Peyer's patch (tissue), 4 donors: ENCODE measurements at regions not wholly inside any gene's neighbourhood (a gene's known extent, or its start where the extent isn't known, plus 50 kb on each side); places are given as distances from the start of the nearest gene placed in this dataset.

Experiments
- DNase-seq, 3 donors: peaks; one replicate each; pipeline ENCODE4 v3.0.0-alpha.2; 2017 to 2019
- H3K27ac ChIP-seq, 4 donors: fragments of 200-600 bp; sonication (generic); one replicate each; pipeline ENCODE4 v1.5.1; 2016 to 2019
- H3K27me3 ChIP-seq, 2 donors: fragments of 200-600 bp; sonication (generic); one replicate each; pipeline ENCODE4 v1.5.1; 2019
- H3K36me3 ChIP-seq, 3 donors: fragments of 200-600 bp; sonication (generic); one replicate each; pipeline ENCODE4 v1.5.1; 2016 to 2019
- H3K4me1 ChIP-seq, 4 donors: fragments of 200-600 bp; sonication (generic); one replicate each; pipeline ENCODE4 v1.5.1; 2016 to 2019
- H3K4me3 ChIP-seq, 4 donors: fragments of 200-600 bp; sonication (generic); 1 replicate in 3 of 4; 2 replicates in 1 of 4; pipeline ENCODE4 v1.5.1; 2016 to 2019; ENCODE audit warnings: mild to moderate bottlenecking in 1 of 4
- H3K9me3 ChIP-seq, 4 donors: fragments of 200-600 bp; sonication (generic); one replicate each; pipeline ENCODE4 v1.5.1; 2016 to 2019; ENCODE audit warnings: mild to moderate bottlenecking in 1 of 4
- POLR2A ChIP-seq, 2 donors: fragments of 450-650 bp; IDR thresholded peaks; one replicate each; pipeline ENCODE4 v1.5.1; 2017; ENCODE audit warnings: antibody characterized with exemption in 2 of 2, mild to moderate bottlenecking in 2 of 2, moderate library complexity in 2 of 2
- TF ChIP-seq, protein P1 (sequence below), 6 experiments: fragments of 450-650 bp in 4 of 6; fragments of 200-600 bp in 2 of 6; sonication (generic) in 1 of 6; IDR thresholded peaks; one replicate each; pipeline ENCODE4 v1.5.1; 2017 to 2019; ENCODE audit warnings: antibody characterized with exemption in 6 of 6, mild to moderate bottlenecking in 3 of 6, moderate library complexity in 1 of 6

DNA sequence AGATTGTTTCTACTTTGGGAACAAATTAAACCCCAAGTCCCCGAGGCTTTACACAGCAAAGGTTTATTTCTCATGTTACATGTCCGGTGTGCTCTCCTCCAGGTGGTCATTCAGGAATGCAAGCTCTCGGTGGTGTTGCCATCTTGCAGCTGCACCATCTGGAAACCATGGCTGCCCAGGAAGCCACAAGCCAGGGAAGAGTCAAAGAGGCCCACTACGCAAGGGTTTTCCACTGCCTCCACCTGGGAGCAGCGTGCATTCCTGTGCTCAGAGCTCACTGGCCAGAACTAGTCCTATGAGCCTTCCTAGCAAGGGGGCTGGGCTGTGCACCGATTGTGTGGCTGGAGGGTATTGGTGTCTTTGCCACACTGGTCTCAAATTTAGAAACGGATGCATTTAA, 128.8 kb upstream of the FOXF1 start:
- H3K36me3 ChIP-seq: no peaks in the 10 kb centered on the region
- no peaks in the 10 kb centered on the region for H3K27me3 ChIP-seq
- no peak overlapping the region for H3K27ac ChIP-seq
- DNase-seq: no peak
- no peaks in the 10 kb centered on the region for H3K4me1 ChIP-seq
- H3K4me3 ChIP-seq: no peak overlapping the region
- TF ChIP-seq POLR2A (IDR thresholded peaks at IDR 0.05): no peak
- TF ChIP-seq, protein P1, sequence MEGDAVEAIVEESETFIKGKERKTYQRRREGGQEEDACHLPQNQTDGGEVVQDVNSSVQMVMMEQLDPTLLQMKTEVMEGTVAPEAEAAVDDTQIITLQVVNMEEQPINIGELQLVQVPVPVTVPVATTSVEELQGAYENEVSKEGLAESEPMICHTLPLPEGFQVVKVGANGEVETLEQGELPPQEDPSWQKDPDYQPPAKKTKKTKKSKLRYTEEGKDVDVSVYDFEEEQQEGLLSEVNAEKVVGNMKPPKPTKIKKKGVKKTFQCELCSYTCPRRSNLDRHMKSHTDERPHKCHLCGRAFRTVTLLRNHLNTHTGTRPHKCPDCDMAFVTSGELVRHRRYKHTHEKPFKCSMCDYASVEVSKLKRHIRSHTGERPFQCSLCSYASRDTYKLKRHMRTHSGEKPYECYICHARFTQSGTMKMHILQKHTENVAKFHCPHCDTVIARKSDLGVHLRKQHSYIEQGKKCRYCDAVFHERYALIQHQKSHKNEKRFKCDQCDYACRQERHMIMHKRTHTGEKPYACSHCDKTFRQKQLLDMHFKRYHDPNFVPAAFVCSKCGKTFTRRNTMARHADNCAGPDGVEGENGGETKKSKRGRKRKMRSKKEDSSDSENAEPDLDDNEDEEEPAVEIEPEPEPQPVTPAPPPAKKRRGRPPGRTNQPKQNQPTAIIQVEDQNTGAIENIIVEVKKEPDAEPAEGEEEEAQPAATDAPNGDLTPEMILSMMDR (IDR thresholded peaks at IDR 0.05): no peak
- H3K9me3 ChIP-seq: no peaks in the 10 kb centered on the region

DNA sequence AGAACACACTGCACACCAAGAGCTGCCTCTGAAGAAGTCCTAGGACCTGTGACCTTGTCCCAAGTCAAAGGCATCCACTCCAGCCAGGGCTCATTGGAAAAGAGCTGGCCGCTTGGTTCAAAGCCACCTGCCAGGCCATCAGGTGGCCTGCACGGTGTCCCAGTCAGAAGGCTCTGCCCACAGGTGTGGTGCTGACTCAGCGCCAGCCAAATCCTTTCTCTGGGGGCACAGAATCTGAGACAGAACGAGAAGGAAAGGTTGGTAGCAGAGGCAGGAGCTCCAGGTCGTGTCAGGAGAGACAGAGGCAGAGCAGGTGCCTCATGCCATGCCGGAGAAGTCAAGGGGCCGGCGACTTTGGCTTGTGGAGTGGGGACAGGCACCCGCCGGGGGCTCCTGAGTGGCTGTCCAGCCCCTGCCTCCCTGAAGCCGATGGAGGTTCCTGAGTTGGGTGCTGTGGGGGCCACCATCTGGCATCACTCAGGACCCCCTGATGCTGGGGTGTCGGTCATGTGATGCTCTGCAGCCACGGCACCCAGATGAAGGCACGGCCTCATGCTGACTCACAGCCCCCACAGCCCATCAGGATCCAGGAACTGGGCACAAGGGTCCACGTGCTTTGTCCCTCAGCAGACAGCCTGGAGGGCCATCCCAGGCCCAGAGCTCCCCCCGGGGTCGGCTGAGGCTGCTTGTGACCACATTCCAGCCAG, 128.1 kb upstream of the FOXF1 start:
- Histone ChIP-seq H3K4me3 (no peak overlapping the region), H3K27ac (peak overlapping the region in 3 of 4 donors; percentile 10 to 53 (median 45)), H3K36me3 (no peaks in the 10 kb centered on the region), H3K4me1 (no peaks in the 10 kb centered on the region), H3K9me3 (no peaks in the 10 kb centered on the region), H3K27me3 (no peaks in the 10 kb centered on the region)
- no peak for DNase-seq
- TF ChIP-seq, protein P1 (IDR thresholded peaks at IDR 0.05): no peak

DNA sequence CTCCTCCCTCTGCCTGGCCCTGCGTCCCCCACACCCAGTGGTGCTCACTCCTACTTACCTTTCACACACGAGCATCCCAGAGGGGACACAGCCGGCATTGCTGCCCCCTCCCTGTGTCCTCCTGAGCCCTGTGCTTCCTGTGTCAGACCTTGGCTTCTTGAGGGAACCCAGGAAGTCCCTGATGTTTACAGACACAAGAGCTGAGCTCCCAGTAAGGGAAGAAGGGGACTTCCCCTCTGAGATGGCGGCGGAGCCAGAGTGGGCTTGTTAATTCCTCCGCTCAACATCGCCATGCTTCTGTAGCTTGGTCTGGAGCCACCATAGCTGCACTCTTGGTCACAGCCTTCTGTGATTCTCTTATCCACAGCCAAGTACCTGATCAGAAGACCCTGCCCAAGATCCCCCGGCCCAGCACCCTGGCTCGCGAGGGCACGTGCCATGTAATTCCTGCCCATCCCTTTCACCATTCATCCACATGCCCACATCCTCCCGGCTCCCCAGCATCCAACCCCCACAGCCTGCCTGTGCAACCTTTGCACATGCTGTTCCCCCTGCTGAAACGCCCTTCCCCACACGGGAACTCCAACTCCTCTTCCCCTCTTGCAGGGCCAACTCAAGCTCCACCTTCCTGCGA, 127.4 kb upstream of the FOXF1 start:
- DNase-seq: no peak
- TF ChIP-seq, protein P1 (IDR thresholded peaks at IDR 0.05): no peak
- no peak for TF ChIP-seq POLR2A (IDR thresholded peaks at IDR 0.05)
- H3K4me1 ChIP-seq: no peaks in the 10 kb centered on the region
- H3K9me3 ChIP-seq: no peaks in the 10 kb centered on the region
- H3K4me3 ChIP-seq: no peak overlapping the region
- H3K27me3 ChIP-seq: no peaks in the 10 kb centered on the region
- no peaks in the 10 kb centered on the region for H3K36me3 ChIP-seq
- H3K27ac ChIP-seq: peak overlapping the region; percentile 10 to 75 (median 46)

DNA sequence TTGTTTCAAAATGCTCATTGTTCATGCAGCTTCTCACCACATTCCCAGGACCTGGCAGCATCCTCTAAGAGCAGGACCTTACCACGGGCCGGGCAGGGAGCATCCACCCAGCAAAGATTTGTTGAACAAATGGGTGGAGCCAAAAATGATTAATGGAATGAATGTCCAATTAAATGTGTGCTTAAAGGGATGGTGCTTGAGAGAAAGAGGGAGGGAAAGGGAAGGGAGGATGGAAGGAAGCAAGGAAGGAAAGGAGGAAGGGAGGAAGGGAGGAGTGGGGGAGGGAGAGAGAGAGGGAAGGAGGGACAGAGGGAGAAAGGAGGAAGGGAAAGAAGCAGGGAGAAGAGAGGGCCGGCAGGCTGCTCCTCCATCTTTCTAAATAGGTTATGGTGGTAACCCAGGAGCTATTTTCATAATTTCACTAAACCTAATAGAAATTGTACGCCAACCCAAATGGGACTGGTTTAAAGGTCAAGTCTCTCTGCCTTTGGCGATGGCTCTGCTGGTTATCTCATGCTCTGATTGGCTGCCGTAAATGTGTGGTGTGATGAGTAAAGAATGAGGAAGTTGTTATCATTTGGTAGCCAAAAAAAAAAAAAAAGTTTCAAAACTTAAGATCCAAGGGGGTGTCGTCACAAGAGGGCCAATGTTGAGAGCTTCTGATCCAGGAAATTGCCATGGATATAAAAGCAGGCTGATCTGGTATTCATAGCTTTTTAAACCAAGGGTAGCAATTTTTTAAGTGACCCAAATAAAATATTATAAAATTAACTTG, 126.7 kb upstream of the FOXF1 start:
- no peaks in the 10 kb centered on the region for H3K36me3 ChIP-seq
- H3K4me1 ChIP-seq: no peaks in the 10 kb centered on the region
- TF ChIP-seq POLR2A (IDR thresholded peaks at IDR 0.05): no peak
- TF ChIP-seq, protein P1 (IDR thresholded peaks at IDR 0.05): no peak
- no peaks in the 10 kb centered on the region for H3K27me3 ChIP-seq
- H3K4me3 ChIP-seq: no peak overlapping the region
- H3K9me3 ChIP-seq: no peaks in the 10 kb centered on the region
- peak overlapping the region; percentile 46 to 80 (median 61) for H3K27ac ChIP-seq
- DNase-seq: no peak

DNA sequence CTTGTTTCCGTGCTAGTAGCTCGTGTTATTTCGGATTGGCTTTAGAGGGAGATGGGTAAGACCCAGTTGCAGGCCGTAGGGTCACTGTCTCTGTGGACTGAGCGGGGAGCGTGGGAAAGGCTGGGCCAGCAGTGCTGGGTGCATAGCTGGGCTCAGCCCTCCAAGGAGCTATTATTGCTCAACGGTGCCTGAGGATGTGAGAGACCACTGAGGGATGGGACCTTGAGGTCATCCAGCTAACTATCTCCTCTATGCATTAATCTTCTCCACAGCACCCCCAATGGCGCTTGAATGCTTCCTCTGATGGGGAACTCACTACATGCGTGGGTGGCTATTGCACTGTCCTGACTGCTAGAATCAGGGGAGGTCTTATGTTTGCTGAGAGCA, 126.1 kb upstream of the FOXF1 start:
- no peaks in the 10 kb centered on the region for H3K9me3 ChIP-seq
- peak overlapping the region; percentile 46 to 80 (median 61) for H3K27ac ChIP-seq
- no peaks in the 10 kb centered on the region for H3K36me3 ChIP-seq
- no peak overlapping the region for H3K4me3 ChIP-seq
- TF ChIP-seq POLR2A (IDR thresholded peaks at IDR 0.05): no peak
- TF ChIP-seq, protein P1 (IDR thresholded peaks at IDR 0.05): no peak
- H3K27me3 ChIP-seq: no peaks in the 10 kb centered on the region
- no peaks in the 10 kb centered on the region for H3K4me1 ChIP-seq
- no peak for DNase-seq
